ENCODE measurements at regions not wholly inside any gene's neighbourhood (a gene's known extent, or its start where the extent isn't known, plus 50 kb on each side); places are given as distances from the start of the nearest gene placed in this dataset.

- no peaks in the 10 kb centered on the region for H3K27me3 ChIP-seq
- H3K4me1 ChIP-seq = peaks cover 0 to 8% (median 0%) of the 10 kb centered on the region in 4 donors
- ATAC-seq (ENCODE audit: low FRiP score in 2 of 2) (no peak), DNase-seq (no peak)
- no peak for TF ChIP-seq EP300 (IDR thresholded peaks at IDR 0.05)
- no peak for TF ChIP-seq POLR2AphosphoS5 (IDR thresholded peaks at IDR 0.05)
- no peak for TF ChIP-seq CTCF (IDR thresholded peaks at IDR 0.05)
- no peak for TF ChIP-seq POLR2A (IDR thresholded peaks at IDR 0.05)
- WGBS, 2 donors = 77 to 81% methylated on average over 8 of the region's 8 CpGs
- H3K27ac ChIP-seq = no peak overlapping the region
- no peaks in the 10 kb centered on the region for H3K9me3 ChIP-seq
- H3K36me3 ChIP-seq = no peaks in the 10 kb centered on the region
- H3K4me3 ChIP-seq = no peak overlapping the region
Observed at GRCh38 chr6:166772518-166772917, 145.5 kb upstream of the RPS6KA2 start.

- H3K4me1 ChIP-seq = peaks cover 0 to 8% (median 0%) of the 10 kb centered on the region in 4 donors
- ATAC-seq (ENCODE audit: low FRiP score in 2 of 2) (no peak), DNase-seq (no peak)
- TF ChIP-seq CTCF (IDR thresholded peaks at IDR 0.05) (no peak), POLR2AphosphoS5 (IDR thresholded peaks at IDR 0.05) (no peak), EP300 (IDR thresholded peaks at IDR 0.05) (no peak), POLR2A (IDR thresholded peaks at IDR 0.05) (no peak)
- H3K27ac ChIP-seq = no peak overlapping the region
- H3K4me3 ChIP-seq = no peak overlapping the region
- no peaks in the 10 kb centered on the region for H3K27me3 ChIP-seq
- 92 to 95% methylated on average over 13 of the region's 13 CpGs for WGBS, 2 donors
- H3K36me3 ChIP-seq = no peaks in the 10 kb centered on the region
- H3K9me3 ChIP-seq = no peaks in the 10 kb centered on the region
Observed at GRCh38 chr6:166771701-166772100, 144.7 kb upstream of the RPS6KA2 start.

GRCh38 chr6:166770216-166771116 is 143.4 kb upstream of the RPS6KA2 start:
- DNase-seq = no peak
- TF ChIP-seq CTCF (IDR thresholded peaks at IDR 0.05) (no peak), POLR2A (IDR thresholded peaks at IDR 0.05) (no peak), EP300 (IDR thresholded peaks at IDR 0.05) (no peak), POLR2AphosphoS5 (IDR thresholded peaks at IDR 0.05) (no peak)
- no peak for ATAC-seq (ENCODE audit: low FRiP score in 2 of 2)

GRCh38 chr6:166769648-166770047 is 142.6 kb upstream of the RPS6KA2 start:
- WGBS, 2 donors = 94 to 97% methylated on average over 7 of the region's 7 CpGs
- no peak overlapping the region for H3K27ac ChIP-seq
- no peak for DNase-seq
- no peaks in the 10 kb centered on the region for H3K27me3 ChIP-seq
- H3K4me1 ChIP-seq = no peaks in the 10 kb centered on the region
- TF ChIP-seq POLR2AphosphoS5 (IDR thresholded peaks at IDR 0.05) = no peak
- no peak for TF ChIP-seq CTCF (IDR thresholded peaks at IDR 0.05)
- TF ChIP-seq EP300 (IDR thresholded peaks at IDR 0.05) = no peak
- TF ChIP-seq POLR2A (IDR thresholded peaks at IDR 0.05) = no peak
- no peaks in the 10 kb centered on the region for H3K36me3 ChIP-seq
- H3K9me3 ChIP-seq = no peaks in the 10 kb centered on the region
- ATAC-seq (ENCODE audit: low FRiP score in 2 of 2) = no peak
- no peak overlapping the region for H3K4me3 ChIP-seq

More at GRCh38 chr6:166770216-166771116, 143.4 kb upstream of the RPS6KA2 start:
- Histone ChIP-seq H3K4me3 (no peak overlapping the region), H3K4me1 (peaks cover 0 to 3% (median 0%) of the 10 kb centered on the region in 4 donors), H3K36me3 (no peaks in the 10 kb centered on the region), H3K9me3 (no peaks in the 10 kb centered on the region), H3K27ac (no peak overlapping the region), H3K27me3 (no peaks in the 10 kb centered on the region)
- WGBS, 2 donors = 82 to 84% methylated on average over 19 of the region's 19 CpGs

Measured in upper lobe of left lung (tissue), 6 donors.